Progenitor cell of endocrine pancreas (in vitro differentiated cells): ENCODE measurements at regions not wholly inside any gene's neighbourhood (a gene's known extent, or its start where the extent isn't known, plus 50 kb on each side); places are given as distances from the start of the nearest gene placed in this dataset.
A peak's percentile ranks its signal among the peaks of the same experiment; 100 is the strongest.
"Not testable (repeated sequence)": the region's sequence is repeated elsewhere in the genome, so short reads cannot be mapped to it uniquely, and the experiment has no call there.

Experiments used
- DNase-seq: peaks from one replicate; pipeline ENCODE4 v3.0.0; 2021; ENCODE audit warnings: low spot score; ENCODE audit not compliant: unreplicated experiment
- H3K27ac Mint-ChIP-seq: 2 replicates; pipeline ENCODE4 v1.8.0; 2021; ENCODE audit warnings: mild to moderate bottlenecking, moderate library complexity, mixed read lengths
- H3K27me3 Mint-ChIP-seq: 2 replicates; pipeline ENCODE4 v1.8.0; 2021; ENCODE audit warnings: mixed read lengths
- H3K36me3 Mint-ChIP-seq: 2 replicates; pipeline ENCODE4 v1.8.0; 2022; ENCODE audit warnings: mixed read lengths; ENCODE audit not compliant: insufficient read depth
- H3K4me1 Mint-ChIP-seq: 2 replicates; pipeline ENCODE4 v1.8.0; 2021; ENCODE audit warnings: low read depth, mixed read lengths
- H3K4me3 Mint-ChIP-seq: 2 replicates; pipeline ENCODE4 v1.8.0; 2021; ENCODE audit warnings: low read depth, mild to moderate bottlenecking, moderate library complexity, mixed read lengths
- H3K9me3 Mint-ChIP-seq: 2 replicates; pipeline ENCODE4 v1.8.0; 2021; ENCODE audit warnings: low read depth, mixed read lengths
- TF ChIP-seq, protein P1 (sequence below): fragments of 200-600 bp; sonication (generic); IDR thresholded peaks from one replicate; pipeline ENCODE4 v1.5.0; 2021; ENCODE audit warnings: antibody characterized with exemption, mild to moderate bottlenecking; ENCODE audit not compliant: unreplicated experiment

- no peak overlapping the region for H3K4me3 Mint-ChIP-seq
- TF ChIP-seq, protein P1, sequence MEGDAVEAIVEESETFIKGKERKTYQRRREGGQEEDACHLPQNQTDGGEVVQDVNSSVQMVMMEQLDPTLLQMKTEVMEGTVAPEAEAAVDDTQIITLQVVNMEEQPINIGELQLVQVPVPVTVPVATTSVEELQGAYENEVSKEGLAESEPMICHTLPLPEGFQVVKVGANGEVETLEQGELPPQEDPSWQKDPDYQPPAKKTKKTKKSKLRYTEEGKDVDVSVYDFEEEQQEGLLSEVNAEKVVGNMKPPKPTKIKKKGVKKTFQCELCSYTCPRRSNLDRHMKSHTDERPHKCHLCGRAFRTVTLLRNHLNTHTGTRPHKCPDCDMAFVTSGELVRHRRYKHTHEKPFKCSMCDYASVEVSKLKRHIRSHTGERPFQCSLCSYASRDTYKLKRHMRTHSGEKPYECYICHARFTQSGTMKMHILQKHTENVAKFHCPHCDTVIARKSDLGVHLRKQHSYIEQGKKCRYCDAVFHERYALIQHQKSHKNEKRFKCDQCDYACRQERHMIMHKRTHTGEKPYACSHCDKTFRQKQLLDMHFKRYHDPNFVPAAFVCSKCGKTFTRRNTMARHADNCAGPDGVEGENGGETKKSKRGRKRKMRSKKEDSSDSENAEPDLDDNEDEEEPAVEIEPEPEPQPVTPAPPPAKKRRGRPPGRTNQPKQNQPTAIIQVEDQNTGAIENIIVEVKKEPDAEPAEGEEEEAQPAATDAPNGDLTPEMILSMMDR: no peak
- H3K36me3 Mint-ChIP-seq: no peaks in the 10 kb centered on the region
- no peaks in the 10 kb centered on the region for H3K9me3 Mint-ChIP-seq
- peaks cover 69% of the 10 kb centered on the region for H3K27me3 Mint-ChIP-seq
- no peak overlapping the region for H3K27ac Mint-ChIP-seq
- peaks cover 3% of the 10 kb centered on the region for H3K4me1 Mint-ChIP-seq
- DNase-seq: no peak
These were observed 149.9 kb downstream of the LMLN start for GRCh38 chr3:198109883-198110282.

GRCh38 chr3:198112031-198112430, 152.0 kb downstream of the LMLN start:
- TF ChIP-seq, protein P1: no peak
- no peaks in the 10 kb centered on the region for H3K9me3 Mint-ChIP-seq
- H3K36me3 Mint-ChIP-seq: no peaks in the 10 kb centered on the region
- no peak overlapping the region for H3K27ac Mint-ChIP-seq
- no peak overlapping the region for H3K4me3 Mint-ChIP-seq
- H3K4me1 Mint-ChIP-seq: peaks cover 3% of the 10 kb centered on the region
- no peak for DNase-seq
- peaks cover 77% of the 10 kb centered on the region for H3K27me3 Mint-ChIP-seq

DNA sequence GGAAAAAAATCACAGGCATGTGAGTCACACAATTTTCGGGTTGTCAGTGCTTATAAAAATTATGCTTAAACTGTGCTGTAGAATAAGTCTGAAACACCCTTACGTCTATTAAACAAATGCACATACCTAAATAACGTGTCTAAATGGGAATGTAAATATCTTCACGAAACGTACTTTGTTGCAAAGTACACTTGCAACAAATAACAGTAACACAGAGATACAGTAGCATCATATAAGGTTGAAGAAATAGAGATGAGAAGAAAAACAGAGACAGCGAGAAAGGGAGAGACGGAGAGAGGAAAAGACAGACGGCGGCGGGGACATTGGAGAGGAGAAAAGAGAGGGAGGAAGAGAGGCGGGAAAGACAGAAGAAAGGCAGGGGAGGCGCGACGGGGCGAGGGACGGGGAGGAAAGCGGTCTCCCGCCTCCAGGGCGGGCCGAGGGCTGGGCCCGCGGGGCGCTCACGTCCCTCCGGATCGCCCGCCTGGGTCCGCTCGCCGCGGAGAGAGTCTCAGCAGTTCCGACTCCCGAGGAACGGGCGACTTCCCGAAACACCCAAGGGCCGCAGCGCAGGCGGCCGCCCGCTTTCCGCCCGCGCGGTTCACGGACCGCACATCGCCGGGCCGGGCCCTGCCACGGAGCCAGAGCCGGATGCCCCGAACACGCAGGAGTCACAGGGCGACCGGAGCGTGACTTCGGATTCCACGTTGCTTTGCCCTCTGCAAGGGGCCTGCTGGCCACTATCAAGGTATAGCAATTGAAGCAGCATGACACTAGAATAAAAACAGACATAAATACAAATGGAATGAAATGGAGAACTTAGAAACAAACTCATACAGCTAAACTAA, 153.4 kb downstream of the LMLN start:
- H3K36me3 Mint-ChIP-seq: no peaks in the 10 kb centered on the region
- no peak overlapping the region for H3K27ac Mint-ChIP-seq
- peaks cover 86% of the 10 kb centered on the region for H3K27me3 Mint-ChIP-seq
- H3K9me3 Mint-ChIP-seq: no peaks in the 10 kb centered on the region
- H3K4me1 Mint-ChIP-seq: peaks cover 2% of the 10 kb centered on the region
- DNase-seq: no peak
- TF ChIP-seq, protein P1: no peak
- peak overlapping the region; percentile 49 for H3K4me3 Mint-ChIP-seq

GRCh38 chr3:198114516-198114915, 154.5 kb downstream of the LMLN start:
- DNase-seq, H3K36me3 Mint-ChIP-seq, H3K4me1 Mint-ChIP-seq, H3K27ac Mint-ChIP-seq, H3K9me3 Mint-ChIP-seq, H3K4me3 Mint-ChIP-seq: not testable (repeated sequence)
- peaks cover 86% of the 10 kb centered on the region for H3K27me3 Mint-ChIP-seq

- not testable (repeated sequence) for H3K4me3 Mint-ChIP-seq, H3K27ac Mint-ChIP-seq, DNase-seq, H3K4me1 Mint-ChIP-seq, H3K9me3 Mint-ChIP-seq, H3K36me3 Mint-ChIP-seq
- peaks cover 38% of the 10 kb centered on the region for H3K27me3 Mint-ChIP-seq
These were observed 162.2 kb downstream of the LMLN start for GRCh38 chr3:198122184-198122583.

- not testable (repeated sequence) for H3K36me3 Mint-ChIP-seq, H3K27ac Mint-ChIP-seq, H3K9me3 Mint-ChIP-seq, DNase-seq, H3K4me1 Mint-ChIP-seq, H3K4me3 Mint-ChIP-seq
- peaks cover 12% of the 10 kb centered on the region for H3K27me3 Mint-ChIP-seq
These were observed 177.2 kb downstream of the LMLN start for GRCh38 chr3:198137038-198137835.

GRCh38 chr3:198138205-198138604, 178.2 kb downstream of the LMLN start:
- H3K36me3 Mint-ChIP-seq, H3K9me3 Mint-ChIP-seq, H3K27me3 Mint-ChIP-seq, H3K4me1 Mint-ChIP-seq, DNase-seq, H3K27ac Mint-ChIP-seq, H3K4me3 Mint-ChIP-seq: not testable (repeated sequence)

DNA sequence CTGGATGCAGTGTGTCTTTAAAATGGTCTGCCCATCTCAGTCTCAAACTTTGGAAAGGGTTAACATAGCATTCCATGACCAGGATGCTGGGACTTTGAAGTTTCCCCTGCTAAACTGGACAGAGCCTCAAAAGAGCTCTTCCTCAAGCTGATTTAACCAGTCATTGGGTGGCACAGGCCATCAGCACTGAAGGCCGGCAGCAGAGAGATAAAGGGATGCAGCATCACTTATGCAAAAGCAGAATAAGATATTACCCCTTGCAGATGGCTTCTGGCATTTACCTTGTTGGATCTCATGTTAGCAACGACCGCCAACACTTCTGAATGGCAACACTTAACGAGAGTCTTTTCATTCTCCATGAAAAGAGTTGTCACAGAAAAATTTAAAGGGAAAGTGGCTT, 179.0 kb downstream of the LMLN start:
- not testable (repeated sequence) for H3K36me3 Mint-ChIP-seq, H3K4me1 Mint-ChIP-seq

GRCh38 chr3:198139513-198140167, 179.6 kb downstream of the LMLN start:
- H3K4me1 Mint-ChIP-seq, H3K36me3 Mint-ChIP-seq, H3K4me3 Mint-ChIP-seq, DNase-seq, H3K9me3 Mint-ChIP-seq, H3K27ac Mint-ChIP-seq: not testable (repeated sequence)
- H3K27me3 Mint-ChIP-seq: peaks cover 12% of the 10 kb centered on the region

More for the DNA sequence above, 179.0 kb downstream of the LMLN start:
- H3K27me3 Mint-ChIP-seq: peaks cover 12% of the 10 kb centered on the region
- H3K4me3 Mint-ChIP-seq, H3K9me3 Mint-ChIP-seq, DNase-seq, H3K27ac Mint-ChIP-seq: not testable (repeated sequence)
